Mucosa of descending colon (tissue), 3 donors: ENCODE measurements at regions not wholly inside any gene's neighbourhood (a gene's known extent, or its start where the extent isn't known, plus 50 kb on each side); places are given as distances from the start of the nearest gene placed in this dataset.

Experiments
- ATAC-seq: fragments of 200-7000 bp; cut with Tn5 transposase; one replicate; pipeline ENCODE4 v1.9.1; 2020; ENCODE audit warnings: mild to moderate bottlenecking, moderate library complexity
- DNase-seq, 3 donors: peaks; one replicate each; pipeline ENCODE4 v3.0.0-alpha.2; 2020
- H3K36me3 ChIP-seq: fragments of 200-600 bp; one replicate; pipeline ENCODE4 v1.8.0; 2021; ENCODE audit warnings: low read depth, mild to moderate bottlenecking
- H3K4me1 ChIP-seq: fragments of 200-600 bp; one replicate; pipeline ENCODE4 v1.8.0; 2021; ENCODE audit warnings: low read depth, mild to moderate bottlenecking
- H3K4me3 ChIP-seq: fragments of 200-600 bp; one replicate; pipeline ENCODE4 v1.8.0; 2021; ENCODE audit warnings: mild to moderate bottlenecking
- H3K9me3 ChIP-seq: fragments of 200-600 bp; one replicate; pipeline ENCODE4 v1.8.0; 2021; ENCODE audit warnings: mild to moderate bottlenecking
- intact Hi-C, 2 donors: fragments of 100-400 bp; cut with DNase I in 1 of 2; cut with micrococcal nuclease in 1 of 2; formaldehyde crosslinking; loops; one replicate each; pipeline versions ENCODE4 v1.11.0 to v1.11.1; 2022; cut with DNase I, micrococcal nuclease
- TF ChIP-seq, protein P1 (sequence below): fragments of 200-600 bp; IDR thresholded peaks from one replicate; pipeline ENCODE4 v1.8.0; 2022; ENCODE audit warnings: antibody characterized with exemption, mild to moderate bottlenecking
- donor health status: DM: no; HTN: no; CAD: no; lungs with moderate emphysema.
- donor health status: DM: no; HTN: no; CAD: no.
- donor health status: DM: no; HTN: yes; CAD: no.

- ATAC-seq (no peak), DNase-seq (no peak)
- intact Hi-C loops = no loop called here
- Histone ChIP-seq H3K9me3 (no peaks in the 10 kb centered on the region), H3K36me3 (no peaks in the 10 kb centered on the region), H3K4me1 (no peaks in the 10 kb centered on the region), H3K4me3 (no peak overlapping the region)
- TF ChIP-seq, protein P1, sequence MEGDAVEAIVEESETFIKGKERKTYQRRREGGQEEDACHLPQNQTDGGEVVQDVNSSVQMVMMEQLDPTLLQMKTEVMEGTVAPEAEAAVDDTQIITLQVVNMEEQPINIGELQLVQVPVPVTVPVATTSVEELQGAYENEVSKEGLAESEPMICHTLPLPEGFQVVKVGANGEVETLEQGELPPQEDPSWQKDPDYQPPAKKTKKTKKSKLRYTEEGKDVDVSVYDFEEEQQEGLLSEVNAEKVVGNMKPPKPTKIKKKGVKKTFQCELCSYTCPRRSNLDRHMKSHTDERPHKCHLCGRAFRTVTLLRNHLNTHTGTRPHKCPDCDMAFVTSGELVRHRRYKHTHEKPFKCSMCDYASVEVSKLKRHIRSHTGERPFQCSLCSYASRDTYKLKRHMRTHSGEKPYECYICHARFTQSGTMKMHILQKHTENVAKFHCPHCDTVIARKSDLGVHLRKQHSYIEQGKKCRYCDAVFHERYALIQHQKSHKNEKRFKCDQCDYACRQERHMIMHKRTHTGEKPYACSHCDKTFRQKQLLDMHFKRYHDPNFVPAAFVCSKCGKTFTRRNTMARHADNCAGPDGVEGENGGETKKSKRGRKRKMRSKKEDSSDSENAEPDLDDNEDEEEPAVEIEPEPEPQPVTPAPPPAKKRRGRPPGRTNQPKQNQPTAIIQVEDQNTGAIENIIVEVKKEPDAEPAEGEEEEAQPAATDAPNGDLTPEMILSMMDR = no peak
Observed at GRCh38 chr13:42696191-42696590, 85.2 kb upstream of the FAM216B start.

GRCh38 chr13:42699912-42700311 is 81.5 kb upstream of the FAM216B start:
- intact Hi-C loops = no loop called here
- no peaks in the 10 kb centered on the region for H3K4me1 ChIP-seq
- TF ChIP-seq, protein P1 = no peak
- H3K9me3 ChIP-seq = no peaks in the 10 kb centered on the region
- DNase-seq (no peak), ATAC-seq (no peak)
- H3K36me3 ChIP-seq = no peaks in the 10 kb centered on the region
- no peak overlapping the region for H3K4me3 ChIP-seq

- Histone ChIP-seq H3K9me3 (no peaks in the 10 kb centered on the region), H3K4me1 (no peaks in the 10 kb centered on the region), H3K36me3 (no peaks in the 10 kb centered on the region), H3K4me3 (no peak overlapping the region)
- DNase-seq = no peak
- TF ChIP-seq, protein P1 = no peak
- intact Hi-C loops = no loop called here
- ATAC-seq = no peak
Observed at GRCh38 chr13:42702716-42703115, 78.7 kb upstream of the FAM216B start.

- TF ChIP-seq, protein P1 = no peak
- H3K9me3 ChIP-seq = no peaks in the 10 kb centered on the region
- H3K4me3 ChIP-seq = no peak overlapping the region
- DNase-seq (no peak), ATAC-seq (no peak)
- intact Hi-C loops = no loop called here
- H3K36me3 ChIP-seq = no peaks in the 10 kb centered on the region
- no peaks in the 10 kb centered on the region for H3K4me1 ChIP-seq
Observed at GRCh38 chr13:42703740-42704139, 77.6 kb upstream of the FAM216B start.

GRCh38 chr13:42706286-42706685 is 75.1 kb upstream of the FAM216B start:
- TF ChIP-seq, protein P1 = no peak
- H3K4me1 ChIP-seq = no peaks in the 10 kb centered on the region
- H3K9me3 ChIP-seq = no peaks in the 10 kb centered on the region
- no peak overlapping the region for H3K4me3 ChIP-seq
- no peaks in the 10 kb centered on the region for H3K36me3 ChIP-seq
- intact Hi-C loops = no loop called here
- DNase-seq = no peak
- no peak for ATAC-seq

DNA sequence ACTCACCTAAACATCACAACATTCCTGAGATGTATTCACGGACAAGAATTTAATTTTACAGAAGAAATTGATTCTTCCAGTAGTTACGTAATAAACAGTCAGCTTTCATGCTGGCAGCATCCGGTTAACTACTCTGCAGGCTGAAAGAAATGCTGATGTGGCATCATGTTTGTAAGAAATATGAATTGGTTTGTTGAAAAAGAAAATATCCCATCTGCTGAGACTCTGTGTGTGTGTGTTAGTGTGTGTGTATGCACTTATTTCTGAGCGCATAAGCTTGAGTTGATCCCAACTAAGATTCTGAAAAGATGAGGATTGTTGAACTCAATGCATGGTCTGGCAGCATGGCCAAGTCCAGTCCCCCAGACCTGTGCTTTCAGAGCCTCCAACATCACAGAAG is 74.3 kb upstream of the FAM216B start:
- no peak for ATAC-seq
- Histone ChIP-seq H3K36me3 (no peaks in the 10 kb centered on the region), H3K4me1 (no peaks in the 10 kb centered on the region), H3K4me3 (no peak overlapping the region), H3K9me3 (no peaks in the 10 kb centered on the region)
- DNase-seq = no peak
- TF ChIP-seq, protein P1 = no peak
- intact Hi-C loops = no loop called here
